ENCODE measurements at regions not wholly inside any gene's neighbourhood (a gene's known extent, or its start where the extent isn't known, plus 50 kb on each side); places are given as distances from the start of the nearest gene placed in this dataset.

DNA sequence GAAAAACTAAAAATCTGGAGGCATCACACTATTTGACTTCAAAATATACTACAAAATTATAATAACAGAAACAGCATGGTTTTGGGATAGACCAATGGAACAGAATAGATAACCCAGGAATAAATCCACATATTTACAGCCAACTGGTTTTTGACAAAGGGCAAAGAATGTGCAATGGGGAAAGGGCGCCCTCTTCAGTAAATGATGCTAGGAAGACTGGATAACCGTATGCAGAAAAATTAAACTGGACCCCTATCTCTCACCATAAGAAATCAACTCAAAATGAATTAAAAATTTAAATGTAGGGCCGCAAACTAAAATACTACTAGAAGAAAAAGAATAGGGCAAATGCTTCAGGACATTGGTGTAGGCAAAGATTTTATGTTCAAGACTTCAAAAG is 440.5 kb upstream of the SGCG start:
- Histone ChIP-seq H3K9me3 (ENCODE audit: control insufficient read depth, low read length) (no peaks in the 10 kb centered on the region), H3K4me1 (ENCODE audit: control insufficient read depth, insufficient read depth, low read length) (no peaks in the 10 kb centered on the region), H3K27me3 (ENCODE audit: control insufficient read depth, insufficient read depth, low read length, poor library complexity, severe bottlenecking) (no peaks in the 10 kb centered on the region), H3K4me3 (ENCODE audit: low read length) (no peak overlapping the region), H3K36me3 (ENCODE audit: control insufficient read depth, insufficient read depth, low read length) (no peaks in the 10 kb centered on the region), H3K27ac (ENCODE audit: low read depth, low read length) (no peak overlapping the region), H3K9ac (ENCODE audit: extremely low read depth, low read length, poor library complexity, severe bottlenecking) (no peak overlapping the region)
- peak; percentile 84 for TF ChIP-seq CTCF (conservative IDR thresholded peaks at IDR 0.05)
- H3K27me3 Mint-ChIP-seq (ENCODE audit: insufficient read depth), result no peaks in the 10 kb centered on the region
- H3K36me3 Mint-ChIP-seq (ENCODE audit: low read depth), result no peaks in the 10 kb centered on the region
- H3K27ac Mint-ChIP-seq, result no peak overlapping the region
- H3K4me3 Mint-ChIP-seq, result no peak overlapping the region
- no peaks in the 10 kb centered on the region for H3K9me3 Mint-ChIP-seq
- 43% methylated on average over 1 of the region's 3 CpGs; no CpG with 5 or more reads in 1 of the 2 experiments for WGBS, 2 experiments (ENCODE audit: insufficient coverage in 1 of 2, insufficient read length in 1 of 2)
- H3K4me1 Mint-ChIP-seq, result peaks cover 12% of the 10 kb centered on the region
- DNase-seq, result peak; percentile 64

- Mint-ChIP-seq H3K4me3 (no peak overlapping the region), H3K36me3 (ENCODE audit: low read depth) (no peaks in the 10 kb centered on the region), H3K9me3 (no peaks in the 10 kb centered on the region), H3K4me1 (no peaks in the 10 kb centered on the region), H3K27ac (peak overlapping the region; percentile 26), H3K27me3 (ENCODE audit: insufficient read depth) (no peaks in the 10 kb centered on the region)
- H3K27me3 ChIP-seq (ENCODE audit: control insufficient read depth, insufficient read depth, low read length, poor library complexity, severe bottlenecking), result no peaks in the 10 kb centered on the region
- no peak overlapping the region for H3K9ac ChIP-seq (ENCODE audit: extremely low read depth, low read length, poor library complexity, severe bottlenecking)
- H3K4me1 ChIP-seq (ENCODE audit: control insufficient read depth, insufficient read depth, low read length), result no peaks in the 10 kb centered on the region
- H3K4me3 ChIP-seq (ENCODE audit: low read length), result no peak overlapping the region
- WGBS, 2 experiments (ENCODE audit: insufficient coverage in 1 of 2, insufficient read length in 1 of 2), result 89 to 94% methylated on average over 12 to 24 of the region's 24 CpGs
- H3K9me3 ChIP-seq (ENCODE audit: control insufficient read depth, low read length), result no peaks in the 10 kb centered on the region
- no peak for TF ChIP-seq CTCF (conservative IDR thresholded peaks at IDR 0.05)
- H3K36me3 ChIP-seq (ENCODE audit: control insufficient read depth, insufficient read depth, low read length), result no peaks in the 10 kb centered on the region
- no peak overlapping the region for H3K27ac ChIP-seq (ENCODE audit: low read depth, low read length)
- no peak for DNase-seq
Observed at GRCh38 chr13:22744688-22745452, 435.9 kb upstream of the SGCG start.

DNA sequence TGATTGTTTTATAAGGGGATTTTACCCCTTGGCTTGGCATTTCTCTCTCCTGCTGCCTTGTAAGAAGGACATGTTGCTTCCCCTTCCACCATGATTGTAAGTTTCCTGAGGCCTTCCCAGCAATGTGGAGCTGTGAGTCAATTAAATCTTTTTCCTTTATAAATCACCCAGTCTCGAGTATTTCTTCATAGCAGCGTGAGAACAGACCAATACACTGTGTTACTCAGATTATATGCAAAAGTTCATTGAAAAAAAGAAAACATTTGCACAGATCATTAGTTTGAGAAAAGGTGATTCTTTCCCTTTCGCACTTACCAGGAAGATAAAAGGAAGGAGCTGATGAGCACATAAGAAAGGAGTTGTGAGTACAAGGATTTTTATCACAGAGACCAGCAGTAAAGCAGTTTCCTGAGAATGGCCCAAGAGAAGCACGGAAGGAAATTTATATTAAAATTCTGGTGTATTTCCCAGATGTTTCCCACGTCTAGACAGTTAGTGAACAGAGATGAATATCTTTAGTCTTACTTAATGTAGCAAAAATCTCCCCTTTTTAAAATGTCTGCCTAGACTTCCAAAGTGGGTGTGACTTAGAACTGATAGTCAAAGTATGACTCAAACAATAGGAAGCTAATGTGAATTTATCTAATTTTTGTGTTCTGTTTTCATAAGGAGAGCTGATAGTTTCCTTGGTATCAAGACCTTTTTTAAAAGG is 431.8 kb upstream of the SGCG start:
- no peaks in the 10 kb centered on the region for H3K27me3 ChIP-seq (ENCODE audit: control insufficient read depth, insufficient read depth, low read length, poor library complexity, severe bottlenecking)
- 92% methylated on average over 2 to 5 of the region's 5 CpGs for WGBS, 2 experiments (ENCODE audit: insufficient coverage in 1 of 2, insufficient read length in 1 of 2)
- Mint-ChIP-seq H3K9me3 (peaks cover 14% of the 10 kb centered on the region), H3K4me3 (no peak overlapping the region), H3K27me3 (ENCODE audit: insufficient read depth) (no peaks in the 10 kb centered on the region), H3K4me1 (no peaks in the 10 kb centered on the region), H3K36me3 (ENCODE audit: low read depth) (peaks cover 4% of the 10 kb centered on the region), H3K27ac (no peak overlapping the region)
- H3K9ac ChIP-seq (ENCODE audit: extremely low read depth, low read length, poor library complexity, severe bottlenecking), result no peak overlapping the region
- no peaks in the 10 kb centered on the region for H3K4me1 ChIP-seq (ENCODE audit: control insufficient read depth, insufficient read depth, low read length)
- TF ChIP-seq CTCF (conservative IDR thresholded peaks at IDR 0.05), result no peak
- H3K36me3 ChIP-seq (ENCODE audit: control insufficient read depth, insufficient read depth, low read length), result no peaks in the 10 kb centered on the region
- H3K4me3 ChIP-seq (ENCODE audit: low read length), result no peak overlapping the region
- peaks cover 7% of the 10 kb centered on the region for H3K9me3 ChIP-seq (ENCODE audit: control insufficient read depth, low read length)
- no peak for DNase-seq
- H3K27ac ChIP-seq (ENCODE audit: low read depth, low read length), result no peak overlapping the region
